MM.1S (cell line): ENCODE measurements at regions not wholly inside any gene's neighbourhood (a gene's known extent, or its start where the extent isn't known, plus 50 kb on each side); places are given as distances from the start of the nearest gene placed in this dataset.
A peak's percentile ranks its signal among the peaks of the same experiment; 100 is the strongest.

Experiments
- EZH2 ChIP-seq: fragments of 300-600 bp; sonication (generic); optimal IDR thresholded peaks from 2 replicates; pipeline ENCODE3; 2017; ENCODE audit warnings: low read depth, mild to moderate bottlenecking, antibody characterized with exemption, low read length, mixed read lengths
- TF ChIP-seq, protein P1 (sequence below): fragments of 300-600 bp; sonication (generic); IDR thresholded peaks from 2 replicates; pipeline ENCODE4 v1.5.1; 2016; ENCODE audit warnings: antibody characterized with exemption, low read length, mixed read lengths

- TF ChIP-seq, protein P1, sequence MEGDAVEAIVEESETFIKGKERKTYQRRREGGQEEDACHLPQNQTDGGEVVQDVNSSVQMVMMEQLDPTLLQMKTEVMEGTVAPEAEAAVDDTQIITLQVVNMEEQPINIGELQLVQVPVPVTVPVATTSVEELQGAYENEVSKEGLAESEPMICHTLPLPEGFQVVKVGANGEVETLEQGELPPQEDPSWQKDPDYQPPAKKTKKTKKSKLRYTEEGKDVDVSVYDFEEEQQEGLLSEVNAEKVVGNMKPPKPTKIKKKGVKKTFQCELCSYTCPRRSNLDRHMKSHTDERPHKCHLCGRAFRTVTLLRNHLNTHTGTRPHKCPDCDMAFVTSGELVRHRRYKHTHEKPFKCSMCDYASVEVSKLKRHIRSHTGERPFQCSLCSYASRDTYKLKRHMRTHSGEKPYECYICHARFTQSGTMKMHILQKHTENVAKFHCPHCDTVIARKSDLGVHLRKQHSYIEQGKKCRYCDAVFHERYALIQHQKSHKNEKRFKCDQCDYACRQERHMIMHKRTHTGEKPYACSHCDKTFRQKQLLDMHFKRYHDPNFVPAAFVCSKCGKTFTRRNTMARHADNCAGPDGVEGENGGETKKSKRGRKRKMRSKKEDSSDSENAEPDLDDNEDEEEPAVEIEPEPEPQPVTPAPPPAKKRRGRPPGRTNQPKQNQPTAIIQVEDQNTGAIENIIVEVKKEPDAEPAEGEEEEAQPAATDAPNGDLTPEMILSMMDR: 0 out of 2 replicates have a peak, but pooled peaks have one; percentile 7
- TF ChIP-seq EZH2: no peak
Measured at GRCh38 chr5:107104040-107104995, 566.4 kb downstream of the EFNA5 start.
